CD4-positive, alpha-beta T cell treated with Interleukin-2 at 100 ng/mL for 4 hours (primary cell): ENCODE measurements at regions not wholly inside any gene's neighbourhood (a gene's known extent, or its start where the extent isn't known, plus 50 kb on each side); places are given as distances from the start of the nearest gene placed in this dataset.
"Not testable (repeated sequence)": the region's sequence is repeated elsewhere in the genome, so short reads cannot be mapped to it uniquely, and the experiment has no call there.

ENCODE experiments used
- DNase-seq: peaks from one replicate; pipeline ENCODE4 v3.0.0-alpha.2; 2020; ENCODE audit warnings: low spot score

- DNase-seq = no peak
Measured at GRCh38 chr1:240722788-240723187, 110.8 kb upstream of the GREM2 start.

GRCh38 chr1:240720976-240721375 is 109.0 kb upstream of the GREM2 start:
- DNase-seq = no peak

- no peak for DNase-seq
Measured at GRCh38 chr1:240719953-240720700, 108.2 kb upstream of the GREM2 start.

- DNase-seq = not testable (repeated sequence)
Measured at GRCh38 chr1:240716538-240716937, 104.6 kb upstream of the GREM2 start.

GRCh38 chr1:240714568-240715292 is 102.8 kb upstream of the GREM2 start:
- no peak for DNase-seq

- DNase-seq = no peak
Measured at GRCh38 chr1:240712014-240712731, 100.2 kb upstream of the GREM2 start.

- no peak for DNase-seq
Measured at GRCh38 chr1:240711020-240711419, 99.1 kb upstream of the GREM2 start.

- no peak for DNase-seq
Measured at GRCh38 chr1:240709676-240710075, 97.7 kb upstream of the GREM2 start.

- no peak for DNase-seq
Measured at GRCh38 chr1:240706150-240706935, 94.4 kb upstream of the GREM2 start.

- DNase-seq = no peak
Measured at GRCh38 chr1:240705579-240705978, 93.6 kb upstream of the GREM2 start.

GRCh38 chr1:240701412-240701811 is 89.5 kb upstream of the GREM2 start:
- DNase-seq = no peak

- DNase-seq = no peak
Measured at GRCh38 chr1:240695416-240695815, 83.5 kb upstream of the GREM2 start.

- DNase-seq = no peak
Measured at GRCh38 chr1:240693844-240694243, 81.9 kb upstream of the GREM2 start.

GRCh38 chr1:240693036-240693435 is 81.1 kb upstream of the GREM2 start:
- no peak for DNase-seq

- peak; percentile 25 for DNase-seq
Measured at GRCh38 chr1:240691909-240692705, 80.2 kb upstream of the GREM2 start.

- DNase-seq = no peak
Measured at GRCh38 chr1:240691501-240691900, 79.5 kb upstream of the GREM2 start.

GRCh38 chr1:240687820-240688219 is 75.9 kb upstream of the GREM2 start:
- DNase-seq = peak; percentile 8

- no peak for DNase-seq
Measured at GRCh38 chr1:240683576-240683975, 71.6 kb upstream of the GREM2 start.

GRCh38 chr1:240682859-240683242 is 70.9 kb upstream of the GREM2 start:
- DNase-seq = no peak

- DNase-seq = no peak
Measured at GRCh38 chr1:240682166-240682858, 70.4 kb upstream of the GREM2 start.
